ENCODE measurements at regions not wholly inside any gene's neighbourhood (a gene's known extent, or its start where the extent isn't known, plus 50 kb on each side); places are given as distances from the start of the nearest gene placed in this dataset.

GRCh38 chr15:58287891-58288290, 143.9 kb upstream of the LIPC start:
- no peak for TF ChIP-seq POLR2A (IDR thresholded peaks at IDR 0.05; ENCODE audit: low read depth, low read length)
- TF ChIP-seq CTCF (IDR thresholded peaks at IDR 0.05 in 2 of 3, conservative IDR thresholded peaks at IDR 0.05 in 1 of 3; ENCODE audit: control insufficient read depth in 2 of 3, extremely low read depth in 1 of 3, insufficient read depth in 1 of 3, low read depth in 3 of 3, low read length in 3 of 3): no peak
- TF ChIP-seq MYC (IDR thresholded peaks at IDR 0.05; ENCODE audit: insufficient read depth, insufficient read length, insufficient replicate concordance, low read length, severe bottlenecking): no peak
- no peak for TF ChIP-seq MTA2 (IDR thresholded peaks at IDR 0.05; ENCODE audit: low read depth)
- no peak for TF ChIP-seq ZBTB33 (IDR thresholded peaks at IDR 0.05)
- TF ChIP-seq NR2C2 (IDR thresholded peaks at IDR 0.05; ENCODE audit: borderline replicate concordance, control insufficient read depth, insufficient read length, low read depth): no peak
- TF ChIP-seq FOXM1 (IDR thresholded peaks at IDR 0.05; ENCODE audit: low read depth, low read length): no peak
